ENCODE measurements at regions not wholly inside any gene's neighbourhood (a gene's known extent, or its start where the extent isn't known, plus 50 kb on each side); places are given as distances from the start of the nearest gene placed in this dataset.
A peak's percentile ranks its signal among the peaks of the same experiment; 100 is the strongest.

DNA sequence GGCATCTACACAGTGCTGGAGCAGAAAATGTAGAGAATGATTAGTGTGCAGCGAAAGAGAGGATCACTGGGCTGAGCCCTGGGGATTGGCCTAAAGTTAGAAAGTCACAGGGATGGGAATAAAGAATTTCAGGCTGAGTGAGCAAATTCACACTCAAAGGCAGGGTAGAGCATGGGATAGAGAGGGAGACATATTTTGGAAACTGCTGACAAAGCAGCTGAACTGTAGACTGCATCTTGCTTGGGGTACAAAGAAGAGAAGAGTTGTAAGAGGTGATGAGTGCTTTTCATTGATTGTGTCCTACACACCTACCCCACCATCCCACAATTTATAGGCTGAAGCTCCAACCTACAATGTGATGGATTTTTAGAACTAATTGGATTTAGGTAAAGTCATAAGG lies 677.8 kb downstream of the TAF11L14 start:
- Histone ChIP-seq H3K27me3 (ENCODE audit: control insufficient read depth, insufficient read depth, low read length) (no peaks in the 10 kb centered on the region), H3K4me2 (ENCODE audit: low read depth, low read length) (no peak overlapping the region), H3K9me1 (ENCODE audit: insufficient read depth, low read length) (no peaks in the 10 kb centered on the region), H3K36me3 (ENCODE audit: control insufficient read depth, insufficient read depth, low read length) (no peaks in the 10 kb centered on the region), H4K5ac (ENCODE audit: low read depth, low read length) (no peak overlapping the region), H4K20me1 (ENCODE audit: insufficient read depth, low read length) (no peaks in the 10 kb centered on the region), H3K56ac (ENCODE audit: extremely low read depth, insufficient read depth, low read length) (no peak overlapping the region), H3K4me1 (ENCODE audit: control insufficient read depth, insufficient read depth, low read length) (no peaks in the 10 kb centered on the region), H4K8ac (ENCODE audit: low read depth in 2 of 2, low read length in 2 of 2) (no peak overlapping the region), H3K14ac (replicated peaks; ENCODE audit: low read depth, low read length) (no peak overlapping the region), H3K4me3 (ENCODE audit: insufficient read depth, low read depth, low read length) (no peak overlapping the region), H2BK20ac (ENCODE audit: low read depth, low read length) (no peak overlapping the region), H2BK5ac (ENCODE audit: low read depth, low read length, poor library complexity, severe bottlenecking) (no peak overlapping the region), H2AK9ac (replicated peaks; ENCODE audit: low read depth, low read length, poor library complexity) (no peak overlapping the region), H2AFZ (replicated peaks; ENCODE audit: low read length, poor library complexity) (no peak overlapping the region), H2BK15ac (ENCODE audit: low read depth, low read length) (no peak overlapping the region), H3K23ac (ENCODE audit: low read depth, low read length) (no peak overlapping the region), H2AK5ac (ENCODE audit: low read depth, low read length) (no peak overlapping the region), H3K18ac (ENCODE audit: low read depth, low read length) (no peak overlapping the region), H3K9me3 (ENCODE audit: control insufficient read depth, insufficient read depth, low read length) (no peaks in the 10 kb centered on the region), H3K27ac (ENCODE audit: insufficient read depth, low read length) (no peak overlapping the region), H3K4ac (ENCODE audit: low read depth, low read length) (no peak overlapping the region), H3K9ac (ENCODE audit: low read depth, low read length) (no peak overlapping the region), H2BK120ac (ENCODE audit: low read depth, low read length) (no peak overlapping the region), H4K91ac (ENCODE audit: insufficient read depth, low read depth, low read length) (no peak overlapping the region), H3K79me1 (ENCODE audit: low read depth in 1 of 2, low read length in 2 of 2) (no peaks in the 10 kb centered on the region)
- BruUV-seq (replicated peaks): no TSS peak
- 50% methylated on average over 1 of the region's 1 CpG; no CpG with 5 or more reads in 1 of the 2 experiments for WGBS, 2 experiments (ENCODE audit: extremely low coverage in 2 of 2, insufficient read length in 1 of 2)
- TF ChIP-seq RCOR1 (IDR thresholded peaks at IDR 0.05; ENCODE audit: insufficient replicate concordance, low read length): no peak
- TF ChIP-seq MAFK (IDR thresholded peaks at IDR 0.05; ENCODE audit: low read depth, low read length): 0 out of 2 replicates have a peak, but pooled peaks have one; percentile 14
- no peak for TF ChIP-seq RFX5 (IDR thresholded peaks at IDR 0.05; ENCODE audit: low read depth, low read length)
- TF ChIP-seq, protein P1, sequence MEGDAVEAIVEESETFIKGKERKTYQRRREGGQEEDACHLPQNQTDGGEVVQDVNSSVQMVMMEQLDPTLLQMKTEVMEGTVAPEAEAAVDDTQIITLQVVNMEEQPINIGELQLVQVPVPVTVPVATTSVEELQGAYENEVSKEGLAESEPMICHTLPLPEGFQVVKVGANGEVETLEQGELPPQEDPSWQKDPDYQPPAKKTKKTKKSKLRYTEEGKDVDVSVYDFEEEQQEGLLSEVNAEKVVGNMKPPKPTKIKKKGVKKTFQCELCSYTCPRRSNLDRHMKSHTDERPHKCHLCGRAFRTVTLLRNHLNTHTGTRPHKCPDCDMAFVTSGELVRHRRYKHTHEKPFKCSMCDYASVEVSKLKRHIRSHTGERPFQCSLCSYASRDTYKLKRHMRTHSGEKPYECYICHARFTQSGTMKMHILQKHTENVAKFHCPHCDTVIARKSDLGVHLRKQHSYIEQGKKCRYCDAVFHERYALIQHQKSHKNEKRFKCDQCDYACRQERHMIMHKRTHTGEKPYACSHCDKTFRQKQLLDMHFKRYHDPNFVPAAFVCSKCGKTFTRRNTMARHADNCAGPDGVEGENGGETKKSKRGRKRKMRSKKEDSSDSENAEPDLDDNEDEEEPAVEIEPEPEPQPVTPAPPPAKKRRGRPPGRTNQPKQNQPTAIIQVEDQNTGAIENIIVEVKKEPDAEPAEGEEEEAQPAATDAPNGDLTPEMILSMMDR (conservative IDR thresholded peaks at IDR 0.05; ENCODE audit: low read depth, low read length): no peak
- TF ChIP-seq RAD21 (IDR thresholded peaks at IDR 0.05; ENCODE audit: low read length): no peak
- ChIA-PET CTCF (interaction anchor here (2.2 kb wide), 1 partner anchor 1096 kb away, joined by 14 read pairs; no protein-coding TSS in a partner anchor), POLR2A (ENCODE audit: unreplicated experiment) (no interaction called here)
- in situ Hi-C loops (cut with MboI; ENCODE audit: low sequenced_read_pairs) (loop anchor here (25.0 kb wide), 1 partner anchor 1825 kb away; no protein-coding TSS in a partner anchor), dilution Hi-C loops (cut with HindIII; ENCODE audit: low sequenced_read_pairs, unreplicated experiment) (no loop called here), intact Hi-C loops (cut with micrococcal nuclease) (loop anchor here (5.0 to 10.0 kb wide), 2 partner anchors 1180 to 1827 kb away; no protein-coding TSS in a partner anchor)
- DNase-seq: no peak
- ATAC-seq (ENCODE audit: low read depth): no peak

All from IMR-90 (cell line).